Stimulated activated CD8-positive, alpha-beta memory T cell treated with anti-CD3 and anti-CD28 coated beads, Interleukin-15, amount 100 ng/mL, for 1 hour (primary cell): ENCODE measurements at regions not wholly inside any gene's neighbourhood (a gene's known extent, or its start where the extent isn't known, plus 50 kb on each side); places are given as distances from the start of the nearest gene placed in this dataset.
"Not testable (repeated sequence)": the region's sequence is repeated elsewhere in the genome, so short reads cannot be mapped to it uniquely, and the experiment has no call there.

Experiments used
- DNase-seq: peaks from one replicate; pipeline ENCODE4 v3.0.0-alpha.2; 2020; ENCODE audit warnings: low read depth

- no peak for DNase-seq
Measured at GRCh38 chr6:144778056-144778455, 492.9 kb downstream of the UTRN start.

- DNase-seq: no peak
Measured at GRCh38 chr6:144778773-144779492, 493.8 kb downstream of the UTRN start.

- DNase-seq: no peak
Measured at GRCh38 chr6:144781836-144782235, 496.7 kb downstream of the UTRN start.

- DNase-seq: no peak
Measured at GRCh38 chr6:144782634-144783033, 497.5 kb downstream of the UTRN start.

GRCh38 chr6:144785056-144785455 lies 499.9 kb downstream of the UTRN start:
- DNase-seq: no peak

- DNase-seq: no peak
Measured at GRCh38 chr6:144786825-144787224, 501.7 kb downstream of the UTRN start.

GRCh38 chr6:144793744-144794143 lies 508.6 kb downstream of the UTRN start:
- DNase-seq: no peak

GRCh38 chr6:144795022-144795421 lies 509.9 kb downstream of the UTRN start:
- not testable (repeated sequence) for DNase-seq

- DNase-seq: no peak
Measured at GRCh38 chr6:144796070-144796469, 510.9 kb downstream of the UTRN start.

- no peak for DNase-seq
Measured at GRCh38 chr6:144797881-144798589, 512.9 kb downstream of the UTRN start.

GRCh38 chr6:144804246-144804790 lies 519.2 kb downstream of the UTRN start:
- DNase-seq: no peak

- DNase-seq: no peak
Measured at GRCh38 chr6:144805049-144805448, 519.9 kb downstream of the UTRN start.

GRCh38 chr6:144806222-144806621 lies 521.1 kb downstream of the UTRN start:
- DNase-seq: no peak

GRCh38 chr6:144809120-144809519 lies 524.0 kb downstream of the UTRN start:
- no peak for DNase-seq

- no peak for DNase-seq
Measured at GRCh38 chr6:144809969-144810368, 524.8 kb downstream of the UTRN start.

- no peak for DNase-seq
Measured at GRCh38 chr6:144811140-144811539, 526.0 kb downstream of the UTRN start.

GRCh38 chr6:144816936-144817335 lies 531.8 kb downstream of the UTRN start:
- DNase-seq: no peak

GRCh38 chr6:144820270-144820669 lies 535.1 kb downstream of the UTRN start:
- no peak for DNase-seq

GRCh38 chr6:144823131-144823530 lies 538.0 kb downstream of the UTRN start:
- no peak for DNase-seq

GRCh38 chr6:144824018-144824417 lies 538.9 kb downstream of the UTRN start:
- DNase-seq: no peak

- no peak for DNase-seq
Measured at GRCh38 chr6:144834426-144835038, 549.4 kb downstream of the UTRN start.

- no peak for DNase-seq
Measured at GRCh38 chr6:144835322-144835973, 550.3 kb downstream of the UTRN start.
